Activated CD4-positive, alpha-beta T cell treated with anti-CD3 and anti-CD28 coated beads for 36 hours (primary cell): ENCODE measurements at regions not wholly inside any gene's neighbourhood (a gene's known extent, or its start where the extent isn't known, plus 50 kb on each side); places are given as distances from the start of the nearest gene placed in this dataset.

Experiments used
- ATAC-seq: fragments of 200-7000 bp; cut with Tn5 transposase; one replicate; pipeline ENCODE4 v1.10.0; 2021; ENCODE audit warnings: mild to moderate bottlenecking, moderate library complexity
- CTCF ChIA-PET: fragments of 350-600 bp; sonication (Branson Sonifier 250); formaldehyde crosslinking; loops from one replicate; lab custom pipeline; 2021; ENCODE audit warnings: antibody characterized with exemption; lab: Charles Lee
- POLR2A ChIA-PET: fragments of 350-600 bp; sonication (Branson Sonifier 250); formaldehyde crosslinking; loops from one replicate; lab custom pipeline; 2021; ENCODE audit warnings: antibody characterized with exemption, inconsistent platforms; lab: Charles Lee
- DNase-seq: peaks from one replicate; pipeline ENCODE4 v3.0.0-alpha.2; 2020
- H3K27ac Mint-ChIP-seq: one replicate; pipeline ENCODE4 v1.8.0; 2021; ENCODE audit warnings: mixed read lengths
- H3K27me3 Mint-ChIP-seq: one replicate; pipeline ENCODE4 v1.8.0; 2021; ENCODE audit warnings: mixed read lengths
- H3K36me3 Mint-ChIP-seq: one replicate; pipeline ENCODE4 v1.8.0; 2021; ENCODE audit warnings: low read depth, mixed read lengths
- H3K4me1 Mint-ChIP-seq: one replicate; pipeline ENCODE4 v1.8.0; 2021; ENCODE audit warnings: mixed read lengths
- H3K4me3 Mint-ChIP-seq: one replicate; pipeline ENCODE4 v1.8.0; 2021; ENCODE audit warnings: mild to moderate bottlenecking, moderate library complexity, mixed read lengths
- H3K9me3 Mint-ChIP-seq: one replicate; pipeline ENCODE4 v1.8.0; 2021; ENCODE audit warnings: low read depth, mixed read lengths
- intact Hi-C, 2 experiments: fragments of 100-400 bp; cut with DNase I in 1 of 2; cut with micrococcal nuclease in 1 of 2; formaldehyde crosslinking; loops; one replicate each; pipeline versions ENCODE4 v1.14.2 to v1.15.1; 2022 to 2024; cut with DNase I, micrococcal nuclease

DNA sequence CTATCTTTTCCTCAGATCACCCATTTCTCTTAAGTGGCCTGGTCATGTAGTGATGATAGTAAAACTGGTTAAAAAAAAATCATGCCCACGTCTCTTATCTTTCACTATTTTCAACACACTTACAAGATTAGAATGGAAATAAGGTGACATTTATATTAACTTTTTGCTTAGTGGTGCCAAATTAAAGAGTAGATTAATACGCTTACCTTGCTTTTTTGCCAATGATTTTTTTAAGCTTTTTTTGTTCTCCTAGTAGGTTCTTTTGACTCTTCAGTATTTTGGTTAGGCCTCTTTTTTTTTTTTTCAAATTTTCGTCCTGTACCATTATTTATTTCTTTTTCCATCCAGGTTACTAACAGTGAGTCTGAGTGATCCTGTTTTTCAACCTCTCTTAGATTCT lies 147.9 kb downstream of the PTCSC3 start:
- H3K36me3 Mint-ChIP-seq = no peaks in the 10 kb centered on the region
- ATAC-seq (no peak), DNase-seq (no peak)
- intact Hi-C loops = loop anchor here in 1 of 2 experiments (2.0 kb wide), 1 partner anchor 150 kb away; no protein-coding TSS in a partner anchor
- peaks cover 16% of the 10 kb centered on the region for H3K27me3 Mint-ChIP-seq
- no peaks in the 10 kb centered on the region for H3K4me1 Mint-ChIP-seq
- CTCF ChIA-PET = interaction anchor here (0.7 to 2.8 kb wide), 4 partner anchors 10 to 145 kb away, joined by 3 to 9 read pairs (median 4); no protein-coding TSS in a partner anchor
- H3K9me3 Mint-ChIP-seq = no peaks in the 10 kb centered on the region
- POLR2A ChIA-PET = no interaction called here
- no peak overlapping the region for H3K4me3 Mint-ChIP-seq
- no peak overlapping the region for H3K27ac Mint-ChIP-seq

DNA sequence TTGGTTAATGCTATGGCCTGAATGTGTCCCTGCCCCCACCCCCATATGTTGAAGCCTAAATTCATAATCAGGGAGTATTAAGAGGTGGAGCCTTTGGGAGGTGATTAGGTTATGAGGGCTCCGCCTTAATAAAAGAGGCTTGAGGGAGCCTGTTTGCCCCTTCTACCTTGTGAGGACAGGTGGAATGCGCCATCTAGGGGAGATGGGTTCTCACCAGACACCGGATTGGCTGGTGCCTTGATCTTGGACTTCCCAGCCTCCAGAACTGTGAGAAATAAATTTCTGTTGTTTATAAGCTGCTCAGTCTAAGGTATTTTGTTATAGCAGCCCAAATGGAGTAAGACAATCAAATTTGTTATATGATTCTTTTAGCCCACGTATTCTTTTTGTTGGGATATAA lies 148.3 kb downstream of the PTCSC3 start:
- ChIA-PET CTCF (interaction anchor here (0.7 to 1.6 kb wide), 2 partner anchors 10 to 145 kb away, joined by 3 to 4 read pairs; no protein-coding TSS in a partner anchor), POLR2A (no interaction called here)
- no peak overlapping the region for H3K27ac Mint-ChIP-seq
- DNase-seq (peak; percentile 30), ATAC-seq (peak; percentile 47)
- H3K36me3 Mint-ChIP-seq = no peaks in the 10 kb centered on the region
- no peaks in the 10 kb centered on the region for H3K9me3 Mint-ChIP-seq
- no peak overlapping the region for H3K4me3 Mint-ChIP-seq
- H3K27me3 Mint-ChIP-seq = peaks cover 12% of the 10 kb centered on the region
- intact Hi-C loops = loop anchor here in 1 of 2 experiments (2.0 kb wide), 1 partner anchor 149 kb away; no protein-coding TSS in a partner anchor
- no peaks in the 10 kb centered on the region for H3K4me1 Mint-ChIP-seq

DNA sequence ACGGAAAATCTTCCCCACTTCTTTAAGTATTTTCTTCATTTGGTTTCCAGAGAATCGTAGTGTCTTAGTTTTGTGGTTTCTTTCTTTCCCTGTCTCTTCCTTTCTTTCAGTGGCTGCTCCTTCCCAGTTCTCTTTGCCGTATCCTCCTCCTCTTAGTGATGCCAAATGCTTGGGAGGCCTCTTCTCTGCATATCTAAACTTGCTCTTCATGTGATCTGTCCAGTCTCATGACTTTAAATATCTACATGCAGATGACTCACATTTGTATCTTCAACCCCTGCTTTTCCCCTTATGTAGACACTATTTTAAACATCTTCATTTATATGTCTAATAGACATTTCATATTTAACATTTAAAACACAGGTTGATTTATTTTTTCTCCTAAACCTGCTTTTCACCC lies 149.2 kb downstream of the PTCSC3 start:
- Mint-ChIP-seq H3K27ac (no peak overlapping the region), H3K9me3 (no peaks in the 10 kb centered on the region), H3K4me1 (no peaks in the 10 kb centered on the region), H3K4me3 (no peak overlapping the region), H3K27me3 (peaks cover 12% of the 10 kb centered on the region), H3K36me3 (no peaks in the 10 kb centered on the region)
- ChIA-PET CTCF (no interaction called here), POLR2A (no interaction called here)
- intact Hi-C loops = no loop called here
- ATAC-seq (no peak), DNase-seq (no peak)

DNA sequence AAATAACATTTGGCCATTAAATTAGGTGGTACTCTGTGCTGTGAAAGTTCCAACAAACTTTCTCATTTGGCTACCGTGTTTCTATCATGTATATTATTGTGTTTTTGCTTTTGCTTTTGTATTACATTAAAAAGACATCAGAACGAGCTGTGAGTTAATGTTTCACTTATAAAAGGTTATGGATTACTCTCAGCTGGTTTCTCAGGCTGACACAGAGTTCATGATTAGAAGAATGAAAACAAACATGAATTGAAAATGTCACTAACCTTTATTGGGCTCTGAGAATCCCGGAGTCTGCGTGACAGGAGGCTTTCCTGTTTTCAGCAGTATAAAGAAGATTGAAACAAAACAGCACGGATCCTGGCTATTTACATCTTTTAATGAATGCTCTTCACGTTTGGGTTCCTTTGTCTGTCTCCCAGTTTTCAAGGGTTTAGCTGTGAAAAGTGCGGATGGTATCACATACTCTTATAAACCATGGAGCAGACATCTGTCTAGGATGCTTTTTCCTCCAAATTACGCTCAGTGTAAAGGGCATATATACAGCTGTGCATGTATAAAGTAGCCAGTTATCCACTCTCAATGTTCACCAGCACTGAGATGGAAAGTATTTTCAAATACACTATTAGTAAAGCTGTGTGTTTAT lies 153.6 kb downstream of the PTCSC3 start:
- intact Hi-C loops = no loop called here
- no peak for ATAC-seq
- POLR2A ChIA-PET = no interaction called here

DNA sequence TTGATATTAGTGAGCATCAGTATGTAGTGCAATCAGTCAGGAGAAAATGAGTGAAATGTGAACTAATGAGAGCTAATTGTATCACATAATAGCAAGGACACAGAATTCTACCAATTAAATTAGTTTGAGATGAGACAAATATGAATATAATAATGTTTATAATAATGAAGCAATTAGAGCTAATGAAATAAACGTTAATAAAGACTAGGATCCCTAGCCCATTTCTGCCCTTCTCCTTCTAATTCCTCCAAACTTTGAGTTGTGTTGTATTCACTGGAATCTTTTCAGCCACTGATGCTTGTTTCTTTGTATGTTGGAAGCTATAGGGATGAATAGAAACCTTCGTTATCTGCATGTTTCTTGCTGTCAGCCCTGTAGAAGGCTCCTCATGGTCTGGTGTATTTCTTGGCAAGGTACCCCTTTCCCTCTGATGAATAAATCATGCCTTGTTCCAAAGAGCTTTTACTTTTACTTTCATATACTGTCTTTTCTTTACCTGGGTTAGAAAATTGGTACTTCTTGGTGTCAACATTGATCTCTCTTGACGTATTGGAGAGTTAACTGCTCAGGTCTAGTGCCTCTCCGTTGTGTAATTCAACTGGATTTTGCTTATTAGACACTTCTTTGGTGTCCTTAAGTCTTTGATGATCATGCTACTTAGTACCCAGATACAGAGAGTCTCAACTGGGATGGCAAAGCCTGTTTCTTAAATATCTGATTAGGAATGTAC lies 154.8 kb downstream of the PTCSC3 start:
- H3K36me3 Mint-ChIP-seq = no peaks in the 10 kb centered on the region
- H3K4me1 Mint-ChIP-seq = peaks cover 11% of the 10 kb centered on the region
- DNase-seq = no peak
- H3K9me3 Mint-ChIP-seq = no peaks in the 10 kb centered on the region
- ChIA-PET POLR2A (interaction anchor here (0.6 kb wide), 1 partner anchor 124 kb away, joined by 3 read pairs; no protein-coding TSS in a partner anchor), CTCF (interaction anchor here (1.0 kb wide), 1 partner anchor 14 kb away, joined by 3 read pairs; no protein-coding TSS in a partner anchor)
- no peak overlapping the region for H3K4me3 Mint-ChIP-seq
- H3K27me3 Mint-ChIP-seq = peaks cover 5% of the 10 kb centered on the region
- H3K27ac Mint-ChIP-seq = no peak overlapping the region
- peak; percentile 19 for ATAC-seq
- intact Hi-C loops = no loop called here

More for the DNA sequence above, 153.6 kb downstream of the PTCSC3 start:
- H3K27me3 Mint-ChIP-seq = peaks cover 8% of the 10 kb centered on the region
- H3K4me1 Mint-ChIP-seq = peaks cover 11% of the 10 kb centered on the region
- no peaks in the 10 kb centered on the region for H3K36me3 Mint-ChIP-seq
- H3K9me3 Mint-ChIP-seq = no peaks in the 10 kb centered on the region
- CTCF ChIA-PET = interaction anchor here (0.8 kb wide), 1 partner anchor 22 kb away, joined by 3 read pairs; no protein-coding TSS in a partner anchor
- DNase-seq = no peak
- no peak overlapping the region for H3K4me3 Mint-ChIP-seq
- H3K27ac Mint-ChIP-seq = no peak overlapping the region

DNA sequence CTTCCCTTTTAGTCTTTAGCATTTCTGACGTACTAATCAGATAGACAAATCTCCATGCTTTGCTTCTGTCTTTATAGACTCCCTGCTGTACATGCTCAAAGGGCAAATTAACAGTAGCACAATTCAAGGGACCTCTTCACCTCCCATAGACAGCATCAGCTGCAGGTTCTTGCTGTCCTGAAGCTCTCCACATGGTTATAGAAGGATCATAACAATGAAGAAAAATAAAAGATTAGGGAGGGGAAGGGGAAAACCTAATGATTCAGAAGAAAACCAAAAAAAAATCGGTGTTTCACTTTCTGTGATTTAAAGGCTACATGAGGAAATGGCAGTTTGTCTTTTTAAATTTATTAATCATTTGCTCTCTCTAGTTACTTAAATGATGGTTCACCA lies 155.5 kb downstream of the PTCSC3 start:
- peaks cover 11% of the 10 kb centered on the region for H3K4me1 Mint-ChIP-seq
- H3K4me3 Mint-ChIP-seq = no peak overlapping the region
- peaks cover 5% of the 10 kb centered on the region for H3K27me3 Mint-ChIP-seq
- no peaks in the 10 kb centered on the region for H3K36me3 Mint-ChIP-seq
- CTCF ChIA-PET = no interaction called here
- DNase-seq = no peak
- H3K9me3 Mint-ChIP-seq = no peaks in the 10 kb centered on the region
- H3K27ac Mint-ChIP-seq = no peak overlapping the region
- intact Hi-C loops = no loop called here
- POLR2A ChIA-PET = no interaction called here
- peak; percentile 51 for ATAC-seq

DNA sequence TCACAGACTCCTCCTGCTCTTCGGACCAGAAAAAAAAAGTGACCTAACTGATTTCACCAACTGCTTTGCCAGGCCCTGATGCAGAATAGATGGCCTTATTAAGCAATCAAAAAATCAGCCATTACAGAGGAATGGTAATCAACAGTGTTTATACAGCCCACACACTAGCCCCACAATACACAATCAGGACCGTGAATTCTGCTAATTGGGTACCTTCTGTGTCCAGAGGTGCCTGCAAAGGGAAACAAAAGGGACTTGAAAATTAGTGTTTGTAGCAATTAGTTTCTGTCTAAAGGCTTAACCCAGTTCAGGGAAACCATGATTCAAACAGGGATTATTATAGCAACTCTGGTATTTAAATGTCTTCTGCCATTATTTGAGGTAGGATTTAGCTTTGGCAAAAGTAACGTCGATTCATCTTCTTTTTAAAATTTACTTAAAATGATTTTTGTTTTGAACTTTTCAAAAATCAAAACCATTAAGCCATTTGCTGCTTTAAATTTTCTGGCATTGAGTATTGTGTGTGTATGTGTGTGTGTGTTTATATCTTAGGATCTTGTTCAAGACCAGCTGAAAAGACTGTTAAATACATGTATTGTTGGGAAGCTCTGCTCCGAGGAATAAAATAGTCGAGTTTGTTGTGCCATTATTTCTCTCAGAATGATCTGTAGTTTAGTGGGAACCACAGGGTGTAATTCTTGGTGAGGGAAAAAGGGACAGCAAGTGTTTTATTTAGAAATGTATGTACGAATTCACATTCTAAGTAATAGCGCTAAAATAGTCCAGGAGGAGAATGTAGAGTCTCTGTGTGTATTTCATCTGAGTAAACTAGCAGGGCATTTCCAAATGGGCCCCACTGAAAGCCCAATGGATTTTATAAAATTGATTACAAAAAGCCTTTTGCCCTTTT lies 156.1 kb downstream of the PTCSC3 start:
- Mint-ChIP-seq H3K27ac (no peak overlapping the region), H3K9me3 (no peaks in the 10 kb centered on the region), H3K4me1 (peaks cover 11% of the 10 kb centered on the region), H3K27me3 (peaks cover 2% of the 10 kb centered on the region), H3K36me3 (no peaks in the 10 kb centered on the region), H3K4me3 (no peak overlapping the region)
- no peak for DNase-seq
- intact Hi-C loops = no loop called here
- CTCF ChIA-PET = no interaction called here
- POLR2A ChIA-PET = no interaction called here
- ATAC-seq = no peak

DNA sequence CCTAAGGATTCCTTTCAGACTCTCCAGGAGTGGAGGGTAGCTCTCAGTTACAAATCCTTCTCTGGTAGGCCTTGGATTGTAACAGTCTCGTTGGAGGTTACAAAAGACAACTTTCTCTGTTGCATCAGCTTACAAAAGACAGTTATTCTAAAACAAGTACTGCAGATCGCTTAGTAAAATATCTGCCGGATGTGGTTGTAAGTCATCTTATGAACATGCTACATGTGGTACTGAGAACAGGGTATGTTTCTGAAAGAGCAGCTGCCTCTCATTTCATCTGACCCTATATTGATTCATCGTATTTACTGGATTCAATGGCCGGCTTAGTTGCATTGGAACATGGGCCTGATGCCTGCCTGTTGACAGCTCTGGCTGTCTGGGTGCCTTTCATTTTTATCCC lies 157.4 kb downstream of the PTCSC3 start:
- Mint-ChIP-seq H3K27me3 (peaks cover 2% of the 10 kb centered on the region), H3K4me1 (peaks cover 11% of the 10 kb centered on the region), H3K36me3 (no peaks in the 10 kb centered on the region), H3K4me3 (no peak overlapping the region), H3K9me3 (no peaks in the 10 kb centered on the region), H3K27ac (no peak overlapping the region)
- peak; percentile 68 for ATAC-seq
- intact Hi-C loops = no loop called here
- no peak for DNase-seq
- ChIA-PET CTCF (interaction anchor here (1.9 kb wide), 1 partner anchor 11 kb away, joined by 9 read pairs; no protein-coding TSS in a partner anchor), POLR2A (no interaction called here)

DNA sequence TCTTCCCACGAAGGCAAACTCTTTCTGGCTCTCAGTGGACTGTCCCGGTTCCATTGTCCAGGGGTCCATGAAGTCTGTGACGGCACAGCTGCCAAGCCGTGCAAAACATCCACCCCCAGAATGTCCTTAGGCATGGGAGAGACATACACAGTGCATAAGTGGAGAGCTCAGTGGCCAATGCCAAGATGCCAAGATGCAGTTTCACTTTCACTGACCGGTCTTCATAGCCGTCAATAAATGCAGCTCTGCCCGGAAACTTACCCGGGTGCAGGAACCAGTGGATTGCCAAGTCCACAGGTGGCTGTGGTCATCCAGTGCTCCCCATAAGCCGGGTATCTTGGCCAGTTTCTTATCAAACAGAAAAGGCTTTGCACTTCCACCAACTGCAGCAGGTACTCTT lies 162.3 kb downstream of the PTCSC3 start:
- no peak overlapping the region for H3K27ac Mint-ChIP-seq
- no peak for ATAC-seq
- no peak overlapping the region for H3K4me3 Mint-ChIP-seq
- H3K9me3 Mint-ChIP-seq = no peaks in the 10 kb centered on the region
- POLR2A ChIA-PET = no interaction called here
- CTCF ChIA-PET = no interaction called here
- no peaks in the 10 kb centered on the region for H3K4me1 Mint-ChIP-seq
- no peaks in the 10 kb centered on the region for H3K36me3 Mint-ChIP-seq
- no peak for DNase-seq
- no peaks in the 10 kb centered on the region for H3K27me3 Mint-ChIP-seq
- intact Hi-C loops = no loop called here

DNA sequence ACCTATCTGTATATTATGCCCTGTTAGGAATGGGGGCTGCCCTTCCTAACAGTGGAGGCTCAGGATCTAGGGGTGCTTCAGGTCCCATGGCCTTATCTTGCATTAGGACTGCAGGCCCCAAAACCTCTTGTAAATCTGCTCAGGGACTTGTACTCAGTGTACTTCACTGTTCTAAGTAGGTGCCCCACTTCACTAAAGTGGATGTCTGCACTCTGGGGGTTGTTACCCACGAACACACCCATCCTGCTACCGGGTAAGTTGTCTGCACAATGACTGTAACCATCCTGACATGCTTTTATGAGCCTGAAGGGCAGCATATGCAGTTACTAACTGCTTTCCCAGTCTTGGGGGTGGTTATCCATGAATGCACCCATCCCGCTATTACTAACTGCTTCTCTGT lies 163.0 kb downstream of the PTCSC3 start:
- CTCF ChIA-PET = no interaction called here

DNA sequence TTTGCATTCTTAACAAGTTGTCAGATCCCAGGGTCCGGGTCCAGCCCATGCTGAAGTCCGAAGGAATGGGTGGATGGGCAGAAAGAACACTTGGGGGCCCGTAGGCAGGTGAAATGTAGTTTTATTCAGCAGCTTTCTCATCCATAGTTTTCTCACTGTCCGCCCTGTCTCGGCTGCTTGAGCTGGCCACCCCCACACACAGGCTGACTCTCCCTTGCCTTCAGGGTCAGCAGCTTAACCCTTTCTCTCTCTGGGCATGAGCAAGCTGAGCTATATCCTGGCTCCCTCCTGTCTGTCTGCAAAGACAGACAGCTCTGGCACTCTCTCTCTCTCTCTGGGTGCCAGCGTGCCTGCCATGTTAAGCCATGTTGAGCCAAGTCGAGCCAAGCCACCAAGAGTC lies 163.9 kb downstream of the PTCSC3 start:
- Mint-ChIP-seq H3K27ac (no peak overlapping the region), H3K4me3 (no peak overlapping the region), H3K36me3 (no peaks in the 10 kb centered on the region), H3K27me3 (no peaks in the 10 kb centered on the region), H3K4me1 (no peaks in the 10 kb centered on the region), H3K9me3 (no peaks in the 10 kb centered on the region)
- intact Hi-C loops = no loop called here
- CTCF ChIA-PET = no interaction called here
- DNase-seq = no peak
- POLR2A ChIA-PET = interaction anchor here (0.8 kb wide), 1 partner anchor 25 kb away, joined by 3 read pairs; no protein-coding TSS in a partner anchor
- ATAC-seq = no peak

More for the DNA sequence above, 163.0 kb downstream of the PTCSC3 start:
- intact Hi-C loops = no loop called here
- Mint-ChIP-seq H3K36me3 (no peaks in the 10 kb centered on the region), H3K27me3 (no peaks in the 10 kb centered on the region), H3K27ac (no peak overlapping the region), H3K4me3 (no peak overlapping the region), H3K9me3 (no peaks in the 10 kb centered on the region), H3K4me1 (no peaks in the 10 kb centered on the region)
- DNase-seq (no peak), ATAC-seq (no peak)
- POLR2A ChIA-PET = no interaction called here
